Liver (tissue), 8 donors: ENCODE measurements at regions not wholly inside any gene's neighbourhood (a gene's known extent, or its start where the extent isn't known, plus 50 kb on each side); places are given as distances from the start of the nearest gene placed in this dataset.

Source experiments
- DNase-seq: peaks from one replicate; pipeline ENCODE4 v3.0.0-alpha.2; 2017; ENCODE audit warnings: low spot score
- H3K27ac ChIP-seq, 2 donors: one replicate each; pipeline ENCODE4 v1.7.0; 2013; ENCODE audit warnings: inconsistent platforms in 2 of 2, low read length in 2 of 2, control low read depth in 1 of 2, low read depth in 1 of 2, mild to moderate bottlenecking in 1 of 2
- H3K27me3 ChIP-seq, 4 donors: one replicate each; pipeline versions ENCODE4 v1.6.1 to v1.7.0; 2013; ENCODE audit warnings: low read length in 3 of 4, inconsistent platforms in 1 of 4, mild to moderate bottlenecking in 1 of 4, moderate library complexity in 1 of 4; ENCODE audit not compliant: control insufficient read depth in 4 of 4, insufficient read depth in 4 of 4
- H3K36me3 ChIP-seq, 4 donors: one replicate each; pipeline versions ENCODE4 v1.6.1 to v1.7.0; 2013; ENCODE audit warnings: low read length in 3 of 4, mild to moderate bottlenecking in 3 of 4, low read depth in 1 of 4, moderate library complexity in 1 of 4; ENCODE audit not compliant: control insufficient read depth in 4 of 4, insufficient read depth in 3 of 4
- H3K4me1 ChIP-seq, 4 donors: one replicate each; pipeline versions ENCODE4 v1.6.1 to v1.7.0; 2013; ENCODE audit warnings: low read length in 3 of 4, mild to moderate bottlenecking in 3 of 4, moderate library complexity in 1 of 4; ENCODE audit not compliant: control insufficient read depth in 4 of 4, insufficient read depth in 4 of 4
- H3K4me3 ChIP-seq, 3 donors: one replicate each; pipeline versions ENCODE4 v1.6.1 to v1.7.0; 2013; ENCODE audit warnings: low read length in 3 of 3, control low read depth in 1 of 3, low read depth in 1 of 3, mild to moderate bottlenecking in 1 of 3
- H3K9ac ChIP-seq, 2 donors: one replicate each; pipeline ENCODE4 v1.7.0; 2013; ENCODE audit warnings: low read length in 2 of 2, mild to moderate bottlenecking in 2 of 2, moderate library complexity in 2 of 2, control low read depth in 1 of 2, low read depth in 1 of 2
- H3K9me3 ChIP-seq, 4 donors: one replicate each; pipeline versions ENCODE4 v1.6.1 to v1.7.0; 2013; ENCODE audit warnings: low read length in 3 of 4; ENCODE audit not compliant: control insufficient read depth in 4 of 4
- EGR1 ChIP-seq, 2 donors: IDR thresholded peaks; 2 replicates each; pipeline ENCODE4 v1.6.1; 2016 to 2018; ENCODE audit warnings: antibody characterized with exemption in 2 of 2, low read depth in 2 of 2
- FOXA1 ChIP-seq: IDR thresholded peaks from 2 replicates; pipeline ENCODE4 v1.6.1; 2016; ENCODE audit warnings: antibody characterized with exemption
- FOXA2 ChIP-seq: IDR thresholded peaks from 2 replicates; pipeline ENCODE4 v1.6.1; 2016; ENCODE audit warnings: antibody characterized with exemption
- GABPA ChIP-seq, 2 donors: IDR thresholded peaks in 1 of 2; conservative IDR thresholded peaks in 1 of 2; 2 replicates each; pipeline ENCODE4 v1.6.1; 2016; ENCODE audit warnings: antibody characterized with exemption in 2 of 2, mild to moderate bottlenecking in 1 of 2, moderate library complexity in 1 of 2
- HNF4A ChIP-seq, 2 donors: conservative IDR thresholded peaks; 2 replicates each; pipeline ENCODE4 v1.6.1; 2016; ENCODE audit warnings: antibody characterized with exemption in 2 of 2, mild to moderate bottlenecking in 2 of 2
- HNF4G ChIP-seq: IDR thresholded peaks from 2 replicates; pipeline ENCODE4 v1.6.1; 2016; ENCODE audit warnings: antibody characterized with exemption
- JUND ChIP-seq, 2 donors: IDR thresholded peaks; 2 replicates each; pipeline ENCODE4 v1.6.1; 2016; ENCODE audit warnings: antibody characterized with exemption in 2 of 2
- NR2F2 ChIP-seq: IDR thresholded peaks from 2 replicates; pipeline ENCODE4 v1.6.1; 2016; ENCODE audit warnings: antibody characterized with exemption
- RAD21 ChIP-seq, 2 donors: IDR thresholded peaks; 2 replicates each; pipeline ENCODE4 v1.6.1; 2016; ENCODE audit warnings: antibody characterized with exemption in 2 of 2, mild to moderate bottlenecking in 2 of 2
- RXRA ChIP-seq, 2 donors: IDR thresholded peaks; 2 replicates each; pipeline ENCODE4 v1.6.1; 2017 to 2018; ENCODE audit warnings: antibody characterized with exemption in 2 of 2, mild to moderate bottlenecking in 1 of 2
- SP1 ChIP-seq: IDR thresholded peaks from 2 replicates; pipeline ENCODE4 v1.6.1; 2018; ENCODE audit warnings: antibody characterized with exemption, mild to moderate bottlenecking
- TAF1 ChIP-seq: conservative IDR thresholded peaks from 2 replicates; pipeline ENCODE4 v1.6.1; 2016; ENCODE audit warnings: antibody characterized with exemption, mild to moderate bottlenecking
- YY1 ChIP-seq: IDR thresholded peaks from 2 replicates; pipeline ENCODE4 v1.6.1; 2016; ENCODE audit warnings: antibody characterized with exemption, mild to moderate bottlenecking
- WGBS: extraction: QIAGEN DNeasy Blood & Tissue Kit; methylation state at CpG from one replicate; pipeline ENCODE4 v1.1.7; 2013; 5-methylcytosine and 5-hydroxymethylcytosine counted together
- TF ChIP-seq, protein P1 (sequence below): fragments of 150-350 bp; IDR thresholded peaks from 2 replicates; pipeline ENCODE4 v1.5.1; 2017; ENCODE audit warnings: improper control_type of control experiment, low read depth, low read length; ENCODE audit not compliant: missing input control
- TF ChIP-seq, protein P2 (sequence below): IDR thresholded peaks from 2 replicates; pipeline ENCODE4 v1.6.1; 2016; ENCODE audit warnings: antibody characterized with exemption
- TF ChIP-seq, protein P3 (sequence below): IDR thresholded peaks from 2 replicates; pipeline ENCODE4 v1.6.1; 2016; ENCODE audit warnings: antibody characterized with exemption
- TF ChIP-seq, protein P4 (sequence below): IDR thresholded peaks from 2 replicates; pipeline ENCODE4 v1.6.1; 2016; ENCODE audit warnings: antibody characterized with exemption, mild to moderate bottlenecking
- TF ChIP-seq, protein P5 (sequence below): IDR thresholded peaks from 2 replicates; pipeline ENCODE4 v1.6.1; 2016; ENCODE audit warnings: antibody characterized with exemption
- donor health status: healthy.
- donor health status: healthy.
- donor health status: healthy.
- donor health status: healthy.
- donor health status: healthy.

DNA sequence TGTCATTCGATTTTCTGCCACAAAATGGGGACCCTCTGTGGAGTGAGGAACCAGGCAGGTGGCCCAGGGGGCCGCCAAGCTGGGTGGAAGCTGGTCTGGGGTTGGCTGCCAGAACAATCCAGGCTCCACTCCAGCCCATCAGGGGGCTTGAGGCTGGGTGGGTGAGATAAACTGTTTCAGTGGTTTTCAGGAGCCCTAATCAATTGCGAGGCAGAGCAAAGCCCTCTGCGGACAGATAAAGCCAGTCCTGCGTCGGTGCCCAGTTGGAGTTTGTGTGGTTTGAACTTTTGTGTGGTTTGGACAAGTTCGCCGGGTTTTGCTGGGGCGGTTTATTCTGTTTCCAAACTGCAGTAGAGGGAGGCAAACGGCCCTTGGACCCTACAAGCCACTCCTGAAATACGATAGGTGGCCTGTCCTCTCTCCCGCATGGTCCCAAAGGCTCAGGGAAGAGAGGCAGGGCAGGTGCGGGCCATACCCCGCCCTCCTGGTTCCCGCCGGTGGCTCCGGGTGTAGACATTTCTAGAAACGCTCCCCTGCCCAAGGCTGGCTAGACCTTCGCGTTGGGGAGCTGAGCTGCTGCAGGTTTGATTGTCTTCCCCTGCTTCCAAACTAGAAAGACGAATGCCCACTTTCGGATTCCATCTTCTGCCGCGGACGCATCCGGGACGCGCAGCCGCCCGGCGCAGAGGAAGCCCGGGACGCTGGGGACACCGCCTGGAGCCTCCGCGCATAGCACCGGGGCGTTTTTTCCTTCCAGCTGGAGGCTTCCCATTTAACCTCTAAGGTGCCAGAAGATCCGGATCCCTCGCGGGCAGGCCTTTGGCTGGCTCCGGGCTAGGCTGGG lies 169.0 kb upstream of the BCOR start:
- H3K27me3 ChIP-seq: no peaks in the 10 kb centered on the region
- H3K4me3 ChIP-seq: peak overlapping the region; percentile 55 to 76 (median 61)
- H3K36me3 ChIP-seq: no peaks in the 10 kb centered on the region
- 3% methylated on average over 42 of the region's 42 CpGs for WGBS
- H3K4me1 ChIP-seq: peaks cover 0 to 16% (median 7%) of the 10 kb centered on the region in 4 donors
- H3K9me3 ChIP-seq: no peaks in the 10 kb centered on the region
- peak overlapping the region; percentile 63 to 74 for H3K27ac ChIP-seq
- TF ChIP-seq EGR1 (IDR thresholded peaks at IDR 0.05; ENCODE audit: low read depth in 2 of 2) (no peak), NR2F2 (no peak), TAF1 (no peak), RXRA (IDR thresholded peaks at IDR 0.05) (peak; percentile 28 to 44), FOXA2 (no peak), JUND (IDR thresholded peaks at IDR 0.05) (no peak), HNF4A (conservative IDR thresholded peaks at IDR 0.05) (peak; percentile 58 to 71), GABPA (IDR thresholded peaks at IDR 0.05 in 1 of 2, conservative IDR thresholded peaks at IDR 0.05 in 1 of 2) (no peak), SP1 (peak; percentile 57), HNF4G (no peak), FOXA1 (no peak), YY1 (peak; percentile 51), RAD21 (IDR thresholded peaks at IDR 0.05) (peak; percentile 89 to 90)
- TF ChIP-seq, protein P1, sequence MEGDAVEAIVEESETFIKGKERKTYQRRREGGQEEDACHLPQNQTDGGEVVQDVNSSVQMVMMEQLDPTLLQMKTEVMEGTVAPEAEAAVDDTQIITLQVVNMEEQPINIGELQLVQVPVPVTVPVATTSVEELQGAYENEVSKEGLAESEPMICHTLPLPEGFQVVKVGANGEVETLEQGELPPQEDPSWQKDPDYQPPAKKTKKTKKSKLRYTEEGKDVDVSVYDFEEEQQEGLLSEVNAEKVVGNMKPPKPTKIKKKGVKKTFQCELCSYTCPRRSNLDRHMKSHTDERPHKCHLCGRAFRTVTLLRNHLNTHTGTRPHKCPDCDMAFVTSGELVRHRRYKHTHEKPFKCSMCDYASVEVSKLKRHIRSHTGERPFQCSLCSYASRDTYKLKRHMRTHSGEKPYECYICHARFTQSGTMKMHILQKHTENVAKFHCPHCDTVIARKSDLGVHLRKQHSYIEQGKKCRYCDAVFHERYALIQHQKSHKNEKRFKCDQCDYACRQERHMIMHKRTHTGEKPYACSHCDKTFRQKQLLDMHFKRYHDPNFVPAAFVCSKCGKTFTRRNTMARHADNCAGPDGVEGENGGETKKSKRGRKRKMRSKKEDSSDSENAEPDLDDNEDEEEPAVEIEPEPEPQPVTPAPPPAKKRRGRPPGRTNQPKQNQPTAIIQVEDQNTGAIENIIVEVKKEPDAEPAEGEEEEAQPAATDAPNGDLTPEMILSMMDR: peak; percentile 68
- TF ChIP-seq, protein P2, sequence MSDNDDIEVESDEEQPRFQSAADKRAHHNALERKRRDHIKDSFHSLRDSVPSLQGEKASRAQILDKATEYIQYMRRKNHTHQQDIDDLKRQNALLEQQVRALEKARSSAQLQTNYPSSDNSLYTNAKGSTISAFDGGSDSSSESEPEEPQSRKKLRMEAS: peak; percentile 21
- TF ChIP-seq, protein P3, sequence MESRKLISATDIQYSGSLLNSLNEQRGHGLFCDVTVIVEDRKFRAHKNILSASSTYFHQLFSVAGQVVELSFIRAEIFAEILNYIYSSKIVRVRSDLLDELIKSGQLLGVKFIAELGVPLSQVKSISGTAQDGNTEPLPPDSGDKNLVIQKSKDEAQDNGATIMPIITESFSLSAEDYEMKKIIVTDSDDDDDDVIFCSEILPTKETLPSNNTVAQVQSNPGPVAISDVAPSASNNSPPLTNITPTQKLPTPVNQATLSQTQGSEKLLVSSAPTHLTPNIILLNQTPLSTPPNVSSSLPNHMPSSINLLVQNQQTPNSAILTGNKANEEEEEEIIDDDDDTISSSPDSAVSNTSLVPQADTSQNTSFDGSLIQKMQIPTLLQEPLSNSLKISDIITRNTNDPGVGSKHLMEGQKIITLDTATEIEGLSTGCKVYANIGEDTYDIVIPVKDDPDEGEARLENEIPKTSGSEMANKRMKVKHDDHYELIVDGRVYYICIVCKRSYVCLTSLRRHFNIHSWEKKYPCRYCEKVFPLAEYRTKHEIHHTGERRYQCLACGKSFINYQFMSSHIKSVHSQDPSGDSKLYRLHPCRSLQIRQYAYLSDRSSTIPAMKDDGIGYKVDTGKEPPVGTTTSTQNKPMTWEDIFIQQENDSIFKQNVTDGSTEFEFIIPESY: no peak
- TF ChIP-seq, protein P4, sequence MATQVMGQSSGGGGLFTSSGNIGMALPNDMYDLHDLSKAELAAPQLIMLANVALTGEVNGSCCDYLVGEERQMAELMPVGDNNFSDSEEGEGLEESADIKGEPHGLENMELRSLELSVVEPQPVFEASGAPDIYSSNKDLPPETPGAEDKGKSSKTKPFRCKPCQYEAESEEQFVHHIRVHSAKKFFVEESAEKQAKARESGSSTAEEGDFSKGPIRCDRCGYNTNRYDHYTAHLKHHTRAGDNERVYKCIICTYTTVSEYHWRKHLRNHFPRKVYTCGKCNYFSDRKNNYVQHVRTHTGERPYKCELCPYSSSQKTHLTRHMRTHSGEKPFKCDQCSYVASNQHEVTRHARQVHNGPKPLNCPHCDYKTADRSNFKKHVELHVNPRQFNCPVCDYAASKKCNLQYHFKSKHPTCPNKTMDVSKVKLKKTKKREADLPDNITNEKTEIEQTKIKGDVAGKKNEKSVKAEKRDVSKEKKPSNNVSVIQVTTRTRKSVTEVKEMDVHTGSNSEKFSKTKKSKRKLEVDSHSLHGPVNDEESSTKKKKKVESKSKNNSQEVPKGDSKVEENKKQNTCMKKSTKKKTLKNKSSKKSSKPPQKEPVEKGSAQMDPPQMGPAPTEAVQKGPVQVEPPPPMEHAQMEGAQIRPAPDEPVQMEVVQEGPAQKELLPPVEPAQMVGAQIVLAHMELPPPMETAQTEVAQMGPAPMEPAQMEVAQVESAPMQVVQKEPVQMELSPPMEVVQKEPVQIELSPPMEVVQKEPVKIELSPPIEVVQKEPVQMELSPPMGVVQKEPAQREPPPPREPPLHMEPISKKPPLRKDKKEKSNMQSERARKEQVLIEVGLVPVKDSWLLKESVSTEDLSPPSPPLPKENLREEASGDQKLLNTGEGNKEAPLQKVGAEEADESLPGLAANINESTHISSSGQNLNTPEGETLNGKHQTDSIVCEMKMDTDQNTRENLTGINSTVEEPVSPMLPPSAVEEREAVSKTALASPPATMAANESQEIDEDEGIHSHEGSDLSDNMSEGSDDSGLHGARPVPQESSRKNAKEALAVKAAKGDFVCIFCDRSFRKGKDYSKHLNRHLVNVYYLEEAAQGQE: peak; percentile 26
- TF ChIP-seq, protein P5, sequence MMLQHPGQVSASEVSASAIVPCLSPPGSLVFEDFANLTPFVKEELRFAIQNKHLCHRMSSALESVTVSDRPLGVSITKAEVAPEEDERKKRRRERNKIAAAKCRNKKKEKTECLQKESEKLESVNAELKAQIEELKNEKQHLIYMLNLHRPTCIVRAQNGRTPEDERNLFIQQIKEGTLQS: no peak
- peak; percentile 66 for DNase-seq
- peak overlapping the region in 1 of 2 donors; percentile 31 for H3K9ac ChIP-seq
